GM06990 (cell line): ENCODE measurements at regions not wholly inside any gene's neighbourhood (a gene's known extent, or its start where the extent isn't known, plus 50 kb on each side); places are given as distances from the start of the nearest gene placed in this dataset.

Experiments
- DNase-seq: peaks from one replicate; pipeline ENCODE4 v3.0.0-alpha.2; 2011; ENCODE audit not compliant: insufficient read length; ENCODE audit errors: extremely low read depth
- H3K27me3 ChIP-seq: replicated peaks from 2 replicates; pipeline ENCODE4 v1.6.0; 2011; ENCODE audit warnings: low read length; ENCODE audit not compliant: control insufficient read depth, insufficient read depth
- H3K36me3 ChIP-seq: 2 replicates; pipeline ENCODE4 v1.5.1; 2011; ENCODE audit warnings: low read length; ENCODE audit not compliant: control insufficient read depth, insufficient read depth
- H3K4me3 ChIP-seq: replicated peaks from 2 replicates; pipeline ENCODE4 v1.5.1; 2011; ENCODE audit warnings: low read depth, mild to moderate bottlenecking, control low read depth, low read length
- CTCF ChIP-seq: IDR thresholded peaks from 2 replicates; pipeline ENCODE4 v1.5.1; 2011; ENCODE audit warnings: low read length, control low read depth, mild to moderate bottlenecking, inconsistent platforms; ENCODE audit not compliant: insufficient read depth, poor library complexity, severe bottlenecking

DNA sequence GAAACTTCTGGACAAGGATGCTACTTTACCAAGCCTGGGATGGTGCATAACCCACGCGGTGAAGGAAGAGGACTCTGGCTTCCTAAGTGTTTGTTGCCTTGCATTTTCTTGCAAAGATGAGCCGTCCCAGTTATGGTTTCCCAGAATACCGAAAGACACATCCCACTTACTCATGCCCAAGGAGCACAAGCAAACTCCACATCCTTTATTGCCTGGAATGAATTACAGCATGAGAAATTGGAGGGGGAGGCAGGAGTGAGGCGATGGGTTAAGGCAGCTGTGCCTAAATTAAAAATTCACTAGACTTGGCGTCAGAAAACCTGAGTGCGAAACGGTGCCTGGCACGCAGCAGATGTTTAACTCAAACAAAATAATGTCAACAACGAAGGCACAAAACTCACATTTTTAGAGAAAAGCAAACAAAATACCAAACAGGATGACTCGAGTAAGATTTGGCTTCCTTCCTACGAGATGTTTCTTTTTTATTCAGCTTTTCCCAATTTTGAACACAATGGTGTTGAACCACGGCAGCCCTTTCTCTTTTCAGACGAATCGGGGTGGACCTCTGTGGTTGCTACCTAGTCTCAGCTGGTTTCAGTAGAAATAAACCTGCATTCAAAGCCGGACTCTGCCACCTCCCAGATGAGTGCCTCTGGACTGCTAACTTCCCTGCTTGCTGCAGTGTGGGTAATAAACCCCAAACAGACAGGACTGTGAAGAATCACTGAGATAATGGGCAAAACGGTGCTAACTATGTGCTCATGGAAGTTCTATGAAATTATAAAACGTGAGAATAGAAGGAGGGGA is 100.3 kb upstream of the NCK2 start:
- no peak for DNase-seq
- no peaks in the 10 kb centered on the region for H3K36me3 ChIP-seq
- H3K4me3 ChIP-seq, result no peak overlapping the region
- TF ChIP-seq CTCF, result no peak
- H3K27me3 ChIP-seq, result peaks cover 2% of the 10 kb centered on the region; the same call in 1 of the 2 replicates

DNA sequence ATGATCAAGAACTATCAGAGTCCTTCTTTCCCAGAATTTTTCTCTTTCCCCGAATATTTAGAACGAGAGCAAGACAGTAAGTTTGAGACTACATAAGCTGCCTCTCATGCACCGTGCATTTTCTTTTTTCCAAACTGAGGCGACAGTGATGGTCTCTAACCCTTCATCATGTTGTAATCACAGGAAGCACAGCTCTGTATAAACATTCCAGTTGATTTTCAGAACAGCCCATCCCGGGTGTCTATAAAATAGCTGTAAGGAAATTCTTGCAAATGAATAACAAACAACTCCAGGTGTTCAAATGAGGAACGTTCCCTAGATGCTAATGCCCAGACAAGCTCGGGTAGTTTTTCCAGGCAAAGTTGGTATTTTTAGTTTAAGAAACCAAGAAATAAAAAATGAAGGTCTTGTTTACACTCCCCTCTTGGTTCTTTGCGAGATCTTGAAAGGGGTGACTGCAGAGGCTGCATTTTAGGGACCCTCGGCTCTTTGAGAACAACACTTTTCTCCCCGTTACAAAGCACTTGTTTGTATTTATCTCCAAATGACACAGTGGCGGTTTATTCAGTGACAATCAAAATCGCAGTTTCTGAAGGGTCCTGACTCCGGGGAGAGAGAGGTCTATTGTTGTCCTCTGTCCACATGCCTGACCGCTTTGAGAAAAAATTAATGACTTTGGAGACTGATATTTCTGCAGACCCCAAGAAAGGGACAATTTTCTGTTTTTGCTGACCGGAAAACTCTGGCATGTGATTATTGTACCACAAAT is 101.1 kb upstream of the NCK2 start:
- DNase-seq, result no peak

GRCh38 chr2:105641389-105641811 is 103.3 kb upstream of the NCK2 start:
- Histone ChIP-seq H3K27me3 (peaks cover 2% of the 10 kb centered on the region; the same call in 1 of the 2 replicates), H3K4me3 (no peak overlapping the region), H3K36me3 (no peaks in the 10 kb centered on the region)
- no peak for DNase-seq
- no peak for TF ChIP-seq CTCF

More for the DNA sequence above, 101.1 kb upstream of the NCK2 start:
- peaks cover 2% of the 10 kb centered on the region; the same call in 1 of the 2 replicates for H3K27me3 ChIP-seq
- no peak for TF ChIP-seq CTCF
- H3K36me3 ChIP-seq, result no peaks in the 10 kb centered on the region
- no peak overlapping the region for H3K4me3 ChIP-seq

DNA sequence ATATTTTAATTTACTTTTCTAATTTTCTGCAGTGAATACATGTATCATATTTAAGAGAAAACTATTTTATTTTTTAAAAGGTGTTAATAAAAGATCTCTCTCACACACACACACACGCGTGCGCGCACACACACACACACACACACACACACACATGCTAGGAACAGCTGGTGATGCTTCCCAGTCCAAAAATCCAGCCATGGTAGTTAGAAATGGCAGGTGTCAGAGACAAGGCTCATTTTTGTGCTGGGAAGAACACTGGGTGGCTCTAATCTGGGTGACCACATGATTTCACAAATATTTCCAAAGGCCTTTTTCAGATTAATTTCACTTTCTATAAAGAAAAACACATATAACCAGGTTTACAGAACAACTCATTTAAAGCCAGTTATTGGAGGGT is 104.5 kb upstream of the NCK2 start:
- DNase-seq, result no peak
- Histone ChIP-seq H3K27me3 (peaks cover 2% of the 10 kb centered on the region; the same call in 1 of the 2 replicates), H3K36me3 (no peaks in the 10 kb centered on the region), H3K4me3 (no peak overlapping the region)
- TF ChIP-seq CTCF, result no peak

- DNase-seq, result no peak
- Histone ChIP-seq H3K27me3 (no peaks in the 10 kb centered on the region; the same call in 1 of the 2 replicates), H3K4me3 (no peak overlapping the region), H3K36me3 (no peaks in the 10 kb centered on the region)
- TF ChIP-seq CTCF, result no peak
Observed at GRCh38 chr2:105636109-105636740, 108.5 kb upstream of the NCK2 start.
